Bronchial epithelial cell (primary cell): ENCODE measurements at regions not wholly inside any gene's neighbourhood (a gene's known extent, or its start where the extent isn't known, plus 50 kb on each side); places are given as distances from the start of the nearest gene placed in this dataset.

ENCODE experiments used
- DNase-seq: peaks from one replicate; pipeline ENCODE4 v3.0.0-alpha.2; 2010; ENCODE audit warnings: low read depth
- FAIRE-seq: peaks from 2 replicates; lab custom pipeline; 2011; peaks lifted over from hg19 to GRCh38; lab: Jason Lieb, UNC
- H3K27me3 ChIP-seq: 2 replicates; pipeline ENCODE4 v1.5.1; 2011; ENCODE audit warnings: low read length; ENCODE audit not compliant: control insufficient read depth, insufficient read depth
- H3K36me3 ChIP-seq: 2 replicates; pipeline ENCODE4 v1.5.1; 2011; ENCODE audit warnings: low read length; ENCODE audit not compliant: control insufficient read depth, insufficient read depth
- H3K4me3 ChIP-seq: 2 replicates; pipeline ENCODE4 v1.5.1; 2011; ENCODE audit warnings: mild to moderate bottlenecking, low read depth, low read length, control low read depth
- CTCF ChIP-seq: IDR thresholded peaks from 2 replicates; pipeline ENCODE4 v1.5.1; 2011; ENCODE audit warnings: mild to moderate bottlenecking, moderate library complexity, low read length, control low read depth, inconsistent platforms; ENCODE audit not compliant: insufficient read depth, severe bottlenecking

GRCh38 chr15:39219608-39220007 lies 361.3 kb upstream of the THBS1 start:
- no peaks in the 10 kb centered on the region for H3K27me3 ChIP-seq
- TF ChIP-seq CTCF: no peak
- H3K36me3 ChIP-seq: no peaks in the 10 kb centered on the region
- no peak overlapping the region for H3K4me3 ChIP-seq
- no peak for DNase-seq
- FAIRE-seq: no peak

- Histone ChIP-seq H3K4me3 (no peak overlapping the region), H3K27me3 (no peaks in the 10 kb centered on the region), H3K36me3 (no peaks in the 10 kb centered on the region)
- TF ChIP-seq CTCF: no peak
- DNase-seq (no peak), FAIRE-seq (no peak)
Observed at GRCh38 chr15:39226169-39226937, 354.5 kb upstream of the THBS1 start.

- Histone ChIP-seq H3K36me3 (no peaks in the 10 kb centered on the region), H3K4me3 (no peak overlapping the region), H3K27me3 (no peaks in the 10 kb centered on the region)
- no peak for TF ChIP-seq CTCF
- FAIRE-seq (no peak), DNase-seq (no peak)
Observed at GRCh38 chr15:39227001-39227400, 353.9 kb upstream of the THBS1 start.

- TF ChIP-seq CTCF: no peak
- no peak for DNase-seq
Observed at GRCh38 chr15:39228889-39229288, 352.0 kb upstream of the THBS1 start.

GRCh38 chr15:39230205-39230907 lies 350.5 kb upstream of the THBS1 start:
- no peak for TF ChIP-seq CTCF
- Histone ChIP-seq H3K4me3 (no peak overlapping the region), H3K36me3 (no peaks in the 10 kb centered on the region), H3K27me3 (no peaks in the 10 kb centered on the region)
- DNase-seq (no peak), FAIRE-seq (no peak)

More at GRCh38 chr15:39228889-39229288, 352.0 kb upstream of the THBS1 start:
- no peaks in the 10 kb centered on the region for H3K36me3 ChIP-seq
- H3K27me3 ChIP-seq: no peaks in the 10 kb centered on the region
- FAIRE-seq: no peak
- no peak overlapping the region for H3K4me3 ChIP-seq
